IPS-NIHi11 (cell line): ENCODE measurements at regions not wholly inside any gene's neighbourhood (a gene's known extent, or its start where the extent isn't known, plus 50 kb on each side); places are given as distances from the start of the nearest gene placed in this dataset.
"Not testable (repeated sequence)": the region's sequence is repeated elsewhere in the genome, so short reads cannot be mapped to it uniquely, and the experiment has no call there.

Experiments
- DNase-seq: peaks from one replicate; pipeline ENCODE4 v3.0.0; 2012; ENCODE audit warnings: mixed read lengths, low spot score

- no peak for DNase-seq
Measured at GRCh38 chr11:36775756-36776155, 177.7 kb upstream of the RAG2 start.

- DNase-seq = no peak
Measured at GRCh38 chr11:36775130-36775529, 177.1 kb upstream of the RAG2 start.

GRCh38 chr11:36774603-36775002 lies 176.6 kb upstream of the RAG2 start:
- DNase-seq = no peak

GRCh38 chr11:36763187-36763586 lies 165.2 kb upstream of the RAG2 start:
- DNase-seq = no peak

GRCh38 chr11:36757075-36757474 lies 159.0 kb upstream of the RAG2 start:
- no peak for DNase-seq

DNA sequence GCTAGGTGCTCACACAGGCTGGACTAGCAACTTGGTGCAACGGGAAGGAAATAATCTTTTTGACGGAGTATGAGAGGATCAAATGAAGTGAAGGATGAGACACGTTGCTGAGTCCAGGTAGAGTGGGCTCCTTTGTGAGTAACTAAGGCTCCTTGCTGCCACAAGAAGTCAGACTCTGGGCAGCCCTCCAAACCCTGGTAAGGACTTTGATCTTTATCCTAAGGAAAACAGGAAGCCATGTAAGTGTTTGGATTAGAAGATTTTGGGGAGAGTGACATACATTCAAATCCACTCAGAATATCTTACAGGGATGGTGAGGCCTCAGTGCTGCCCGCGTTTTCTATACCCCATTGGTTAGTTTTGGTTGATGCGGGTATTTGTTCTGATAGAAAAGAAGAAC lies 155.9 kb upstream of the RAG2 start:
- no peak for DNase-seq

GRCh38 chr11:36751996-36752395 lies 154.0 kb upstream of the RAG2 start:
- no peak for DNase-seq

DNA sequence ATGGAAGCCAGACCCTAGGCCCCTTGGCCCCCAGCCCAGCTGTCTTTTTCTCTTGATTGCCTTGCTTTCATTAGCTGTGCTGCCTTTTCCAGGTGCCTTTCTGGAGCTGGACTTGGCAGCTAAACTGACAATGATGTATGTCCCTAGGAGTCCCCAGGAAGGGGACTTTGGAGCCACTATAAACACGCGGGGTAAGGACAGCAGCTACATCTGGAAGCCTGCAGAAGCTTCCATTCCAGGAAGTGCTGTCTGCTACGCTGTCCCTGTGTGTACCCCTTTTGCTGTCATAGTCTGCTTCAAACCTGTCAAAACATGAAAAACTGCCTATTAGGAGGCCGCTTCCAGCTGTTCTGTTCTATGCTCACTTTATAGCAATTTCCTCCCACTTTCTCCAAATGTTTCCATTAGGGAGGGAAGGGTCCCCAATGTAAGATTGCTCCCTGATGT lies 153.3 kb upstream of the RAG2 start:
- no peak for DNase-seq

DNA sequence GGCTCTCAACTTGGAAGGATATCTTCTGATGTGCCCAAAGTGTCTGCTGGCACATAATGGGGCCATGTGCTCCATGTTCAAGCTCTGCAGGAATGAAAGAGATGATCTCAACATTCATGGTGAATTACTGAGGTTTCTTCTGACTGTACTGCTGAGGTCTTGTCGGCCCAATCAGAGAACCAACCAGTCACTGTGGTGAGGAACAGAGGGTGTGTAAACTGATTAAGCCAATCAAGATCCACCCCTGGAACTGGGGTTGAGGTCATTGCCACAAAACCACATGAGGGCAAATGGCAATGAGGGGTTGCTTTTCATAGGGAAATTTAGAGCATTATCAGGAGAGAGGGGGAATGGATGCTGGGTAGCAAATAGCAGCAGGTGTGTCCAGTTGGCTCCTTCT lies 152.3 kb upstream of the RAG2 start:
- peak; percentile 10 for DNase-seq

- DNase-seq = no peak
Measured at GRCh38 chr11:36748836-36749235, 150.8 kb upstream of the RAG2 start.

- DNase-seq = peak; percentile 76
Measured at GRCh38 chr11:36746886-36747710, 149.1 kb upstream of the RAG2 start.

- DNase-seq = peak; percentile 66
Measured at GRCh38 chr11:36744375-36745168, 146.5 kb upstream of the RAG2 start.

- DNase-seq = no peak
Measured at GRCh38 chr11:36743039-36743438, 145.0 kb upstream of the RAG2 start.

DNA sequence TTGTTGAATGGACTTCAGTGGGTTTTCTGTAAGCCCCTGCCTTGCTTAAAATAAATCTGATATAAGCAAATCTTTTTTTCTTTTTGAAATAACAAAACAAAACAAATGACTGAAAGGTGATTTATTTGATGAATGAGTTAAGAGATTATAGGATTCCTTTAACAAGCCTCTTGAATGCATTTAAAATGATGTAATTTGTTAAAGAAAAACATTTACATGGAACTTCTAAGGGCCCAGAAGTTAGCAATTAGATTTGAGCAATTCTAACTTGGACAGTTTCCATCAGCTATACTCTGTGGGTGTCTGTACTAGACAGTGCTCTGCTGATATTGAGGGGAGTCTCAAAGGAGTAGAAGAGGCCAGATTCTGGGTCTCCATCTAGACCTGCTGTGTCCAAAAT lies 143.5 kb upstream of the RAG2 start:
- DNase-seq = no peak

DNA sequence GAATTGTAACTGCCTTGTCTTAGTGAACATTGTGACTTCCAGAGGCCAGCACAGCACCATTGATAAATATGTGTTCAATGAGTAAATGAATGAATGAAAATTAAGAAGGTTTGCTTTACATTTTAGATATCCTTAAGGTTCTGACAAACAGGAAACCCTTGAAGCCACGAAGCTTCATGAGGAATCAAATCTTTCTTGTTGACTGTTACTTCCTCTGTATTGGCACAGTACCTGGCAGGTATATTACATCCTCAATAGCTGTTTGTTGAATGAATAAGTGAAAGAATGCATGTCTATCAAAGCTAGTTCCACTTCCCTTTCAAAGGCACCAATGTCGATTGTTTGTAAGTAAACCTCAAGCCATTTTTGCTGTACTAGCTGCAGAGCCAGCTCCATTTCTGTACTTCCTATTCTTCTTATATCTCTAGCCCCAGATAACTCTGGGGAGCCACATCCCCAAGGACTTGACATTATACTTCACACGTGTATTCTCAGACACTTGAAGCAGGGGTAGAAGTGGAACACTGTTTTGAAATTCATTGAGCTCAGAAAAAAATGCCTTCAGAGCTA lies 140.3 kb upstream of the RAG2 start:
- no peak for DNase-seq

- DNase-seq = no peak
Measured at GRCh38 chr11:36736103-36736502, 138.1 kb upstream of the RAG2 start.

- not testable (repeated sequence) for DNase-seq
Measured at GRCh38 chr11:36733721-36734120, 135.7 kb upstream of the RAG2 start.

GRCh38 chr11:36730761-36731160 lies 132.7 kb upstream of the RAG2 start:
- no peak for DNase-seq

- no peak for DNase-seq
Measured at GRCh38 chr11:36729825-36730224, 131.8 kb upstream of the RAG2 start.

- DNase-seq = no peak
Measured at GRCh38 chr11:36726420-36726819, 128.4 kb upstream of the RAG2 start.

- DNase-seq = no peak
Measured at GRCh38 chr11:36724742-36725385, 126.8 kb upstream of the RAG2 start.

- no peak for DNase-seq
Measured at GRCh38 chr11:36722421-36722820, 124.4 kb upstream of the RAG2 start.
